ENCODE measurements at regions not wholly inside any gene's neighbourhood (a gene's known extent, or its start where the extent isn't known, plus 50 kb on each side); places are given as distances from the start of the nearest gene placed in this dataset.

GRCh38 chr5:141769671-141770070 lies 87.6 kb upstream of the ARAP3 start:
- Histone ChIP-seq H2BK12ac (ENCODE audit: low read length) (no peak overlapping the region), H3K4me2 (ENCODE audit: insufficient read depth, low read length, poor library complexity, severe bottlenecking) (no peak overlapping the region), H3K4ac (ENCODE audit: low read length) (no peak overlapping the region), H2AK5ac (ENCODE audit: low read depth, low read length) (no peak overlapping the region), H3K9ac (ENCODE audit: low read depth, low read length, poor library complexity) (no peak overlapping the region), H2AFZ (ENCODE audit: low read length) (no peak overlapping the region), H3K18ac (ENCODE audit: low read length) (no peak overlapping the region), H3K27ac (replicated peaks; ENCODE audit: low read length) (no peak overlapping the region), H3K4me1 (ENCODE audit: control insufficient read depth in 2 of 2, insufficient read depth in 1 of 2, low read depth in 1 of 2, low read length in 2 of 2) (peaks cover 12 to 19% of the 10 kb centered on the region in 2 donors), H3K4me3 (ENCODE audit: low read length in 2 of 2) (no peak overlapping the region), H2BK5ac (ENCODE audit: low read length) (no peak overlapping the region), H3K9me3 (replicated peaks in 1 of 2; ENCODE audit: control insufficient read depth in 2 of 2, insufficient read depth in 1 of 2, low read depth in 1 of 2, low read length in 2 of 2) (no peaks in the 10 kb centered on the region), H3K27me3 (ENCODE audit: control insufficient read depth in 3 of 3, insufficient read depth in 3 of 3, low read depth in 1 of 3, low read length in 3 of 3) (peaks cover 0 to 4% (median 0%) of the 10 kb centered on the region in 3 experiments), H2BK120ac (ENCODE audit: low read depth, low read length) (no peak overlapping the region), H3K23ac (ENCODE audit: low read depth, low read length, poor library complexity) (no peak overlapping the region), H4K91ac (ENCODE audit: low read depth, low read length, poor library complexity) (no peak overlapping the region), H2BK15ac (ENCODE audit: low read length) (no peak overlapping the region), H4K8ac (ENCODE audit: low read depth, low read length) (no peak overlapping the region), H3K14ac (ENCODE audit: low read length) (no peak overlapping the region), H3K36me3 (replicated peaks in 1 of 2; ENCODE audit: control insufficient read depth in 2 of 2, insufficient read depth in 2 of 2, low read length in 2 of 2) (no peaks in the 10 kb centered on the region), H3K79me1 (ENCODE audit: low read depth, low read length) (no peaks in the 10 kb centered on the region)
- WGBS, 2 donors (ENCODE audit: extremely low coverage in 2 of 2, insufficient read length in 2 of 2, insufficient replicate concordance in 1 of 2): no CpG with 5 or more reads among the region's 3 CpGs
- no peak for DNase-seq (ENCODE audit: low spot score)

GRCh38 chr5:141767671-141768070 lies 85.6 kb upstream of the ARAP3 start:
- Histone ChIP-seq H2BK120ac (ENCODE audit: low read depth, low read length) (no peak overlapping the region), H3K14ac (ENCODE audit: low read length) (no peak overlapping the region), H2AK5ac (ENCODE audit: low read depth, low read length) (no peak overlapping the region), H2BK15ac (ENCODE audit: low read length) (no peak overlapping the region), H3K9me3 (replicated peaks in 1 of 2; ENCODE audit: control insufficient read depth in 2 of 2, insufficient read depth in 1 of 2, low read depth in 1 of 2, low read length in 2 of 2) (no peaks in the 10 kb centered on the region), H2BK5ac (ENCODE audit: low read length) (no peak overlapping the region), H3K79me1 (ENCODE audit: low read depth, low read length) (no peaks in the 10 kb centered on the region), H3K4ac (ENCODE audit: low read length) (no peak overlapping the region), H4K91ac (ENCODE audit: low read depth, low read length, poor library complexity) (no peak overlapping the region), H3K4me1 (ENCODE audit: control insufficient read depth in 2 of 2, insufficient read depth in 1 of 2, low read depth in 1 of 2, low read length in 2 of 2) (peaks cover 12 to 19% of the 10 kb centered on the region in 2 donors), H3K4me2 (ENCODE audit: insufficient read depth, low read length, poor library complexity, severe bottlenecking) (no peak overlapping the region), H2BK12ac (ENCODE audit: low read length) (no peak overlapping the region), H3K4me3 (ENCODE audit: low read length in 2 of 2) (no peak overlapping the region), H3K18ac (ENCODE audit: low read length) (no peak overlapping the region), H3K27ac (replicated peaks; ENCODE audit: low read length) (no peak overlapping the region), H3K23ac (ENCODE audit: low read depth, low read length, poor library complexity) (no peak overlapping the region), H3K9ac (ENCODE audit: low read depth, low read length, poor library complexity) (peak overlapping the region; percentile 57), H3K36me3 (replicated peaks in 1 of 2; ENCODE audit: control insufficient read depth in 2 of 2, insufficient read depth in 2 of 2, low read length in 2 of 2) (no peaks in the 10 kb centered on the region), H3K27me3 (ENCODE audit: control insufficient read depth in 3 of 3, insufficient read depth in 3 of 3, low read depth in 1 of 3, low read length in 3 of 3) (no peaks in the 10 kb centered on the region), H2AFZ (ENCODE audit: low read length) (no peak overlapping the region), H4K8ac (ENCODE audit: low read depth, low read length) (no peak overlapping the region)
- no CpG with 5 or more reads among the region's 15 CpGs for WGBS, 2 donors (ENCODE audit: extremely low coverage in 2 of 2, insufficient read length in 2 of 2, insufficient replicate concordance in 1 of 2)
- no peak for DNase-seq (ENCODE audit: low spot score)

- no peak overlapping the region for H2BK15ac ChIP-seq (ENCODE audit: low read length)
- H3K4me3 ChIP-seq (ENCODE audit: low read length in 2 of 2): no peak overlapping the region
- no peak overlapping the region for H3K4ac ChIP-seq (ENCODE audit: low read length)
- H3K9me3 ChIP-seq (replicated peaks in 1 of 2; ENCODE audit: control insufficient read depth in 2 of 2, insufficient read depth in 1 of 2, low read depth in 1 of 2, low read length in 2 of 2): peaks cover 0 to 2% of the 10 kb centered on the region in 2 donors
- H2BK12ac ChIP-seq (ENCODE audit: low read length): no peak overlapping the region
- peak overlapping the region; percentile 2 for H3K18ac ChIP-seq (ENCODE audit: low read length)
- no peak overlapping the region for H2AFZ ChIP-seq (ENCODE audit: low read length)
- H3K79me1 ChIP-seq (ENCODE audit: low read depth, low read length): no peaks in the 10 kb centered on the region
- H3K36me3 ChIP-seq (replicated peaks in 1 of 2; ENCODE audit: control insufficient read depth in 2 of 2, insufficient read depth in 2 of 2, low read length in 2 of 2): no peaks in the 10 kb centered on the region
- no peak overlapping the region for H4K91ac ChIP-seq (ENCODE audit: low read depth, low read length, poor library complexity)
- no CpG with 5 or more reads among the region's 2 CpGs for WGBS, 2 donors (ENCODE audit: extremely low coverage in 2 of 2, insufficient read length in 2 of 2, insufficient replicate concordance in 1 of 2)
- no peak overlapping the region for H2AK5ac ChIP-seq (ENCODE audit: low read depth, low read length)
- no peak overlapping the region for H4K8ac ChIP-seq (ENCODE audit: low read depth, low read length)
- peaks cover 3 to 9% of the 10 kb centered on the region in 2 donors for H3K4me1 ChIP-seq (ENCODE audit: control insufficient read depth in 2 of 2, insufficient read depth in 1 of 2, low read depth in 1 of 2, low read length in 2 of 2)
- no peak overlapping the region for H3K14ac ChIP-seq (ENCODE audit: low read length)
- no peak overlapping the region for H3K4me2 ChIP-seq (ENCODE audit: insufficient read depth, low read length, poor library complexity, severe bottlenecking)
- H2BK120ac ChIP-seq (ENCODE audit: low read depth, low read length): no peak overlapping the region
- H3K9ac ChIP-seq (ENCODE audit: low read depth, low read length, poor library complexity): no peak overlapping the region
- H2BK5ac ChIP-seq (ENCODE audit: low read length): no peak overlapping the region
- H3K27me3 ChIP-seq (ENCODE audit: control insufficient read depth in 3 of 3, insufficient read depth in 3 of 3, low read depth in 1 of 3, low read length in 3 of 3): peaks cover 0 to 6% (median 0%) of the 10 kb centered on the region in 3 experiments
- no peak overlapping the region for H3K23ac ChIP-seq (ENCODE audit: low read depth, low read length, poor library complexity)
- no peak overlapping the region for H3K27ac ChIP-seq (replicated peaks; ENCODE audit: low read length)
- DNase-seq (ENCODE audit: low spot score): no peak
Measured at GRCh38 chr5:141765896-141766551, 84.0 kb upstream of the ARAP3 start.

- no peak overlapping the region for H3K4me2 ChIP-seq (ENCODE audit: insufficient read depth, low read length, poor library complexity, severe bottlenecking)
- H3K14ac ChIP-seq (ENCODE audit: low read length): no peak overlapping the region
- H3K27ac ChIP-seq (replicated peaks; ENCODE audit: low read length): no peak overlapping the region
- H3K36me3 ChIP-seq (replicated peaks in 1 of 2; ENCODE audit: control insufficient read depth in 2 of 2, insufficient read depth in 2 of 2, low read length in 2 of 2): no peaks in the 10 kb centered on the region
- no peak overlapping the region for H3K9ac ChIP-seq (ENCODE audit: low read depth, low read length, poor library complexity)
- DNase-seq (ENCODE audit: low spot score): no peak
- H3K27me3 ChIP-seq (ENCODE audit: control insufficient read depth in 3 of 3, insufficient read depth in 3 of 3, low read depth in 1 of 3, low read length in 3 of 3): peaks cover 0 to 6% (median 0%) of the 10 kb centered on the region in 3 experiments
- H2BK12ac ChIP-seq (ENCODE audit: low read length): no peak overlapping the region
- no peak overlapping the region for H2BK15ac ChIP-seq (ENCODE audit: low read length)
- H3K9me3 ChIP-seq (replicated peaks in 1 of 2; ENCODE audit: control insufficient read depth in 2 of 2, insufficient read depth in 1 of 2, low read depth in 1 of 2, low read length in 2 of 2): peaks cover 0 to 2% of the 10 kb centered on the region in 2 donors
- peak overlapping the region; percentile 17 for H2AK5ac ChIP-seq (ENCODE audit: low read depth, low read length)
- no CpG with 5 or more reads among the region's 5 CpGs for WGBS, 2 donors (ENCODE audit: extremely low coverage in 2 of 2, insufficient read length in 2 of 2, insufficient replicate concordance in 1 of 2)
- H3K4ac ChIP-seq (ENCODE audit: low read length): no peak overlapping the region
- no peak overlapping the region for H2BK5ac ChIP-seq (ENCODE audit: low read length)
- H3K18ac ChIP-seq (ENCODE audit: low read length): no peak overlapping the region
- no peak overlapping the region for H3K23ac ChIP-seq (ENCODE audit: low read depth, low read length, poor library complexity)
- H2BK120ac ChIP-seq (ENCODE audit: low read depth, low read length): no peak overlapping the region
- no peak overlapping the region for H3K4me3 ChIP-seq (ENCODE audit: low read length in 2 of 2)
- peaks cover 4 to 15% of the 10 kb centered on the region in 2 donors for H3K4me1 ChIP-seq (ENCODE audit: control insufficient read depth in 2 of 2, insufficient read depth in 1 of 2, low read depth in 1 of 2, low read length in 2 of 2)
- H2AFZ ChIP-seq (ENCODE audit: low read length): no peak overlapping the region
- H4K8ac ChIP-seq (ENCODE audit: low read depth, low read length): no peak overlapping the region
- no peaks in the 10 kb centered on the region for H3K79me1 ChIP-seq (ENCODE audit: low read depth, low read length)
- no peak overlapping the region for H4K91ac ChIP-seq (ENCODE audit: low read depth, low read length, poor library complexity)
Measured at GRCh38 chr5:141763541-141763940, 81.5 kb upstream of the ARAP3 start.
